IMR-90 (cell line): ENCODE measurements at regions not wholly inside any gene's neighbourhood (a gene's known extent, or its start where the extent isn't known, plus 50 kb on each side); places are given as distances from the start of the nearest gene placed in this dataset.

Source experiments
- ATAC-seq: fragments of 200-7000 bp; cut with Tn5 transposase; 2 replicates; pipeline ENCODE4 v1.9.1; 2020; ENCODE audit warnings: low read depth, mild to moderate bottlenecking, moderate library complexity
- BruUV-seq: library from RNA; stranded (reverse); fragments of 400-500 nt; replicated peaks from 2 replicates; lab custom pipeline; 2021; lab: Mats Ljungman, UMichigan
- CTCF ChIA-PET: fragments of 300-600 bp; formaldehyde crosslinking; extraction: SDS; loops from one replicate; lab custom pipeline; 2021; ENCODE audit warnings: antibody characterized with exemption; lab: Yijun Ruan, JAX
- POLR2A ChIA-PET: fragments of 300-600 bp; sonication (Branson Sonifier 250); formaldehyde crosslinking; loops from one replicate; lab custom pipeline; 2022; ENCODE audit warnings: antibody characterized with exemption; ENCODE audit not compliant: unreplicated experiment; lab: Charles Lee
- DNase-seq: peaks from one replicate; pipeline ENCODE4 v3.0.0; 2013
- H2AFZ ChIP-seq: replicated peaks from 2 replicates; pipeline ENCODE3; 2013; ENCODE audit warnings: low read length, mild to moderate bottlenecking; ENCODE audit not compliant: poor library complexity
- H2AK5ac ChIP-seq: 2 replicates; pipeline ENCODE4 v1.6.1; 2013; ENCODE audit warnings: low read depth, low read length, inconsistent platforms
- H2AK9ac ChIP-seq: replicated peaks from 2 replicates; pipeline ENCODE3; 2013; ENCODE audit warnings: mild to moderate bottlenecking, low read depth, low read length, moderate library complexity; ENCODE audit not compliant: poor library complexity
- H2BK120ac ChIP-seq: 2 replicates; pipeline ENCODE4 v1.6.1; 2013; ENCODE audit warnings: low read depth, low read length, inconsistent platforms
- H2BK15ac ChIP-seq: 3 replicates; pipeline ENCODE4 v1.6.1; 2013; ENCODE audit warnings: low read depth, low read length, inconsistent platforms
- H2BK20ac ChIP-seq: 2 replicates; pipeline ENCODE4 v1.6.1; 2013; ENCODE audit warnings: low read depth, mild to moderate bottlenecking, inconsistent platforms, low read length, moderate library complexity
- H2BK5ac ChIP-seq: 2 replicates; pipeline ENCODE4 v1.6.1; 2013; ENCODE audit warnings: mild to moderate bottlenecking, low read depth, low read length, inconsistent platforms; ENCODE audit not compliant: poor library complexity, severe bottlenecking
- H3K14ac ChIP-seq: replicated peaks from 2 replicates; pipeline ENCODE4 v1.6.1; 2013; ENCODE audit warnings: low read depth, low read length, inconsistent platforms
- H3K18ac ChIP-seq: 2 replicates; pipeline ENCODE4 v1.6.1; 2013; ENCODE audit warnings: low read depth, low read length, control low read depth
- H3K23ac ChIP-seq: 2 replicates; pipeline ENCODE4 v1.6.1; 2013; ENCODE audit warnings: low read depth, low read length, inconsistent platforms
- H3K27ac ChIP-seq: 2 replicates; pipeline ENCODE4 v1.5.1; 2013; ENCODE audit warnings: mild to moderate bottlenecking, control low read depth, low read length; ENCODE audit not compliant: insufficient read depth
- H3K27me3 ChIP-seq: 2 replicates; pipeline ENCODE4 v1.6.1; 2013; ENCODE audit warnings: low read length; ENCODE audit not compliant: control insufficient read depth, insufficient read depth
- H3K36me3 ChIP-seq: 2 replicates; pipeline ENCODE4 v1.6.1; 2013; ENCODE audit warnings: low read length, mixed read lengths; ENCODE audit not compliant: control insufficient read depth, insufficient read depth
- H3K4ac ChIP-seq: 2 replicates; pipeline ENCODE4 v1.6.1; 2013; ENCODE audit warnings: low read depth, low read length, inconsistent platforms
- H3K4me1 ChIP-seq: 2 replicates; pipeline ENCODE4 v1.6.1; 2013; ENCODE audit warnings: low read length, mixed read lengths; ENCODE audit not compliant: control insufficient read depth, insufficient read depth
- H3K4me2 ChIP-seq: 2 replicates; pipeline ENCODE4 v1.6.1; 2013; ENCODE audit warnings: low read depth, mild to moderate bottlenecking, control low read depth, low read length, moderate library complexity
- H3K4me3 ChIP-seq: 2 replicates; pipeline ENCODE4 v1.5.1; 2013; ENCODE audit warnings: low read depth, mild to moderate bottlenecking, control low read depth, low read length, moderate library complexity; ENCODE audit not compliant: insufficient read depth
- H3K56ac ChIP-seq: 2 replicates; pipeline ENCODE4 v1.6.1; 2013; ENCODE audit warnings: low read length, inconsistent platforms; ENCODE audit not compliant: insufficient read depth; ENCODE audit errors: extremely low read depth
- H3K79me1 ChIP-seq, 2 experiments: 2 replicates each; pipeline ENCODE4 v1.6.1; 2013; ENCODE audit warnings: low read length in 2 of 2, inconsistent platforms in 1 of 2, low read depth in 1 of 2
- H3K9ac ChIP-seq: 2 replicates; pipeline ENCODE4 v1.6.1; 2013; ENCODE audit warnings: low read depth, low read length, control low read depth
- H3K9me1 ChIP-seq: 2 replicates; pipeline ENCODE4 v1.6.1; 2013; ENCODE audit warnings: low read length, inconsistent platforms; ENCODE audit not compliant: insufficient read depth
- H3K9me3 ChIP-seq: 2 replicates; pipeline ENCODE4 v1.6.1; 2013; ENCODE audit warnings: low read length; ENCODE audit not compliant: control insufficient read depth, insufficient read depth
- H4K20me1 ChIP-seq: 2 replicates; pipeline ENCODE4 v1.6.1; 2013; ENCODE audit warnings: low read length, inconsistent platforms; ENCODE audit not compliant: insufficient read depth
- H4K5ac ChIP-seq: 2 replicates; pipeline ENCODE4 v1.6.1; 2013; ENCODE audit warnings: mild to moderate bottlenecking, low read depth, low read length, control low read depth
- H4K8ac ChIP-seq, 2 experiments: 2 replicates each; pipeline ENCODE4 v1.6.1; 2013; ENCODE audit warnings: low read depth in 2 of 2, low read length in 2 of 2, control low read depth in 1 of 2, inconsistent platforms in 1 of 2
- H4K91ac ChIP-seq: 2 replicates; pipeline ENCODE4 v1.6.1; 2013; ENCODE audit warnings: low read depth, low read length, inconsistent platforms; ENCODE audit not compliant: insufficient read depth
- CEBPB ChIP-seq: IDR thresholded peaks from 2 replicates; pipeline ENCODE4 v1.6.1; 2012; ENCODE audit warnings: low read depth, low read length, improper control_type of control experiment
- MXI1 ChIP-seq: IDR thresholded peaks from 2 replicates; pipeline ENCODE4 v1.6.1; 2012; ENCODE audit warnings: low read depth, mild to moderate bottlenecking, low read length, moderate library complexity, borderline replicate concordance
- RFX5 ChIP-seq: IDR thresholded peaks from 2 replicates; pipeline ENCODE4 v1.8.0; 2012; ENCODE audit warnings: low read depth, mild to moderate bottlenecking, low read length, moderate library complexity
- WGBS, 2 experiments: methylation state at CpG; one replicate each; pipeline versions ENCODE4 v1.1.5 to v1.1.7; 2013; ENCODE audit warnings: missing lambda C conversion rate in 2 of 2; ENCODE audit not compliant: insufficient read length in 1 of 2; ENCODE audit errors: extremely low coverage in 2 of 2; 5-methylcytosine and 5-hydroxymethylcytosine counted together
- dilution Hi-C: fragments of 300-500 bp; cut with HindIII; formaldehyde crosslinking; loops from one replicate; pipeline ENCODE4 v1.14.3; 2018; ENCODE audit warnings: low sequenced_read_pairs; ENCODE audit not compliant: unreplicated experiment
- in situ Hi-C: fragments of 300-500 bp; cut with MboI; formaldehyde crosslinking; loops from 3 replicates; pipeline ENCODE4 v1.14.3; 2019; ENCODE audit warnings: low sequenced_read_pairs, inconsistent platforms, mixed read lengths
- intact Hi-C: fragments of 100-400 bp; cut with micrococcal nuclease; formaldehyde crosslinking; loops from 2 replicates; pipeline ENCODE4 v1.10.0; 2022

- Histone ChIP-seq H3K27ac (no peak overlapping the region), H3K4me1 (no peaks in the 10 kb centered on the region), H3K9me3 (no peaks in the 10 kb centered on the region), H3K4ac (no peak overlapping the region), H3K36me3 (no peaks in the 10 kb centered on the region), H3K9me1 (no peaks in the 10 kb centered on the region), H4K5ac (no peak overlapping the region; the same call in 1 of the 2 replicates), H4K20me1 (no peaks in the 10 kb centered on the region), H4K8ac (no peak overlapping the region), H3K56ac (no peak overlapping the region), H3K9ac (no peak overlapping the region), H4K91ac (no peak overlapping the region), H2BK20ac (no peak overlapping the region), H2BK120ac (no peak overlapping the region), H3K14ac (no peak overlapping the region), H2AK9ac (no peak overlapping the region), H3K79me1 (no peaks in the 10 kb centered on the region), H2AFZ (no peak overlapping the region), H2AK5ac (no peak overlapping the region), H3K27me3 (no peaks in the 10 kb centered on the region), H3K4me3 (no peak overlapping the region), H3K4me2 (no peak overlapping the region), H3K23ac (no peak overlapping the region), H3K18ac (no peak overlapping the region), H2BK5ac (no peak overlapping the region), H2BK15ac (no peak overlapping the region)
- in situ Hi-C loops (loop anchor here (25.0 kb wide), 1 partner anchor 308 kb away; no protein-coding TSS in a partner anchor), dilution Hi-C loops (no loop called here), intact Hi-C loops (no loop called here)
- POLR2A ChIA-PET: no interaction called here
- no TSS peak for BruUV-seq
- TF ChIP-seq MXI1: no peak
- no peak for TF ChIP-seq CEBPB
- TF ChIP-seq RFX5: no peak
- CTCF ChIA-PET: no interaction called here
- ATAC-seq (no peak), DNase-seq (no peak)
- no CpG with 5 or more reads among the region's 3 CpGs for WGBS, 2 experiments
These were observed 64.7 kb upstream of the ANK3 start for GRCh38 chr10:60454336-60454735.
